ENCODE measurements at regions not wholly inside any gene's neighbourhood (a gene's known extent, or its start where the extent isn't known, plus 50 kb on each side); places are given as distances from the start of the nearest gene placed in this dataset.

DNA sequence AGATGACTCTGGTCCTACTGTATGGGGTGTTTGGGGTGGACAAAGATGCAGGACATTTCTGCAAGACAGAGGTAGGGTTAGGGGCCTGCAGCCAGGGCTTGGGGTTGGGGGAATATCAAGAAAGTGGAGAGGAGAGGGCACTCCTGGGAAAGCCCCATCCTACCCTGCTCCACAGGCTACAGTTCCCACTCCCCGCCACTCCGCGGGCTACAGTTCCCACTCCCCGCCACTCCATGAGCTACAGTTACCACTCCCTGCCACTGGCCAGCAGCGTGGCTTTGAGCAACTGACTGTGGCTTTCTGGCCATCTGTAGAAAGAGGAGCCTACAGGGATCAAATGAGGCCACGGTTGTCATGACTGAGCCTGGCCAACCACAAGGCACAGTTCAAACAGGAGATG is 93.8 kb upstream of the GRIK3 start:
- no peak for DNase-seq (ENCODE audit: extremely low read depth, low read depth)

DNA sequence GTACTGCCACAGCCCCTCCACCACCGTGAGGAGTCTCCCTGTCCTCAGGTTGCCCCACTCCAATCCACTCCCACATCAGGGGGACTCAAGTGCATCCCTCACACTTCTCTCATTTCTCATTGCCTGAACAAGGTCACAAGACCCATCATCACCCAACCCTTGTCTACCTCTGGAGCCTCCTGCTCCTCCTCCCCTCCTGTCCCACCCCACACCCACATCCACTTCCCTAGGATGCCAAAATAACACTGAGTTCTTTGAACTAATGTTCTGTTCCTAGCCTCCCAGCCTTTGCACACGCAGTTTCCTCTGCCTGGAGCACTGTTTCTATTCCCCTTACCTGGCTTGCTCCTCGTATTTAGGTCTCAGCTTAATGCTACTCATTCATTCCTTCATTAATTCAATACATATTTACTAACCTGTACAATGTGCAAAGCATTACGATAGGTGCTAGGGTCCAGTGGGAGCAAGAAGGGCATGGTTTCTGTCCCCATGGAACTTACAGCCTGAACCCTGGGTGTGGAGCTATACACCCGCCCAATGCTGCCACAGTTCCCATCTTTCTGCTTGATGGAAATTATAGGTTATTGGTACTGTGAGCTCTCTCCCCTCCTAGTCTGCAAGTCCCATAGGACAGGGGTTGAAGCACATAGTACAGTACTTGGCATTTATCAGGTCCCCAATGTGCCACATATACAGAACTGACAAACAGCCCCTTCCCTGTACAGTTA is 96.1 kb upstream of the GRIK3 start:
- no peak for DNase-seq (ENCODE audit: extremely low read depth, low read depth)
- TF ChIP-seq, protein P1, sequence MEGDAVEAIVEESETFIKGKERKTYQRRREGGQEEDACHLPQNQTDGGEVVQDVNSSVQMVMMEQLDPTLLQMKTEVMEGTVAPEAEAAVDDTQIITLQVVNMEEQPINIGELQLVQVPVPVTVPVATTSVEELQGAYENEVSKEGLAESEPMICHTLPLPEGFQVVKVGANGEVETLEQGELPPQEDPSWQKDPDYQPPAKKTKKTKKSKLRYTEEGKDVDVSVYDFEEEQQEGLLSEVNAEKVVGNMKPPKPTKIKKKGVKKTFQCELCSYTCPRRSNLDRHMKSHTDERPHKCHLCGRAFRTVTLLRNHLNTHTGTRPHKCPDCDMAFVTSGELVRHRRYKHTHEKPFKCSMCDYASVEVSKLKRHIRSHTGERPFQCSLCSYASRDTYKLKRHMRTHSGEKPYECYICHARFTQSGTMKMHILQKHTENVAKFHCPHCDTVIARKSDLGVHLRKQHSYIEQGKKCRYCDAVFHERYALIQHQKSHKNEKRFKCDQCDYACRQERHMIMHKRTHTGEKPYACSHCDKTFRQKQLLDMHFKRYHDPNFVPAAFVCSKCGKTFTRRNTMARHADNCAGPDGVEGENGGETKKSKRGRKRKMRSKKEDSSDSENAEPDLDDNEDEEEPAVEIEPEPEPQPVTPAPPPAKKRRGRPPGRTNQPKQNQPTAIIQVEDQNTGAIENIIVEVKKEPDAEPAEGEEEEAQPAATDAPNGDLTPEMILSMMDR (IDR thresholded peaks at IDR 0.05; ENCODE audit: low read depth, low read length): no peak

More for the DNA sequence above, 93.8 kb upstream of the GRIK3 start:
- TF ChIP-seq, protein P1 (IDR thresholded peaks at IDR 0.05; ENCODE audit: low read depth, low read length): no peak

DNA sequence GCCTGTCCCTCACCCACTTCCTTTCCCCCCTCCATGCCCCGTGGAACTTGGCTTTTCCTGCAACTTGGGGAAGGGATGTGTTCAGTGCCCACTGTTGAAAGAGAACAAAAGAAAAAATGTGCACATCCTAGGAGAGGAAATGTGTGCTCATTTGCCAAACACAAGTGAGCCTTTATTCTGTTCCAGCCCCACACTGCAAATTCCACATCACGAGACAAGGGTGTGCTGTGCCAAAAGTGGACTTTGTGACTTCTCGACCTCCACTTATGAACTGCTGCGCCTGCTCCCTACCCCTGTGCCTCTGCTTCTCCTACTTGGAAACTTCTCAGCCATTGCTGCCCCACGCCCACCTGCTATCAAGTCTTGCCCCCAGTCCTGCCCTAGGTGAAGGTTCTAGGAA is 97.0 kb upstream of the GRIK3 start:
- no peak for DNase-seq (ENCODE audit: extremely low read depth, low read depth)
- TF ChIP-seq, protein P1 (IDR thresholded peaks at IDR 0.05; ENCODE audit: low read depth, low read length): no peak

DNA sequence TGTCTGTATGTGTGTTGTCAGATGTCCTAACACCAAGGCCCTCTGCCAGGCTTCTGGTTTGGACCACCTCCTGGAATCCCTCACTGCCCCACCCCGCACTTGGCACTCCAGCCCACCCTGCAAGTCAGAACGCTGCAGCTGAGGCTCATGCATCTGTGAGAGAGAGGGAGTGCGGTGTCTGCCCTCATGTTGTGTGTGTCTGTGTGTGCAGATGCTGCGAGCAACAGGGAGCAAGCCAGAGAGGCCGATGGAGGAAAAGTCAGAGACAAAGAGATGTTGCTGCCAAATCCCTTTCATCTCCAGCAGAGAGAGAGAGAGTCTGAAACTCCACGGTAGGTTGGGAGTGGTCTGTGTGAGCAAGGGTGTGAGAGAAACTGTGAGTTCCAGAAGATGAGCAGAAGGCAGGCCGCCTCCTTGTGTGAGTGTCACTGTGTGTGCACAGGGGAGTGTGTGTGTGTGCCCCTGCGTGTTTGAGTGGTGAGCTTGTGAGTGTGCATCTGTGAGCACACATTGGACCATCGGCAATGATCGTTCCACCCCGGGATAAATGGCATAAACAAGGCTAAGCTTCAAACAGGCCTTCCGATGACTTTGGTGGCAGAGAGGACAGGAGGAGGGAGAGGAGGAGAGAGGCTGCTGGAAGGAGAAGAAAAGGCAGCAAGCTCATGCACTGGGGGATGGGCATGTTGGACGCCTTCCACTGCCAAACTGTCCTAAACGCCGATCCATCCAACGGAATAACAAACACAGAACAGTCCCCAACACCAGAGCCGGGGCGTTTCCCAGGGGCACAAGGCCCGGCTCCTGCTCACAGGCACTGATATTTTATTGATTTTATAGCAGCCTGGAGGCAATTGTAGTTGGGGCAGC is 99.2 kb upstream of the GRIK3 start:
- DNase-seq (ENCODE audit: extremely low read depth, low read depth): no peak
- TF ChIP-seq, protein P1 (IDR thresholded peaks at IDR 0.05; ENCODE audit: low read depth, low read length): no peak

GRCh38 chr1:37134599-37134998 is 100.3 kb upstream of the GRIK3 start:
- TF ChIP-seq, protein P1 (IDR thresholded peaks at IDR 0.05; ENCODE audit: low read depth, low read length): no peak
- DNase-seq (ENCODE audit: extremely low read depth, low read depth): no peak

- TF ChIP-seq, protein P1 (IDR thresholded peaks at IDR 0.05; ENCODE audit: low read depth, low read length): no peak
- no peak for DNase-seq (ENCODE audit: extremely low read depth, low read depth)
Observed at GRCh38 chr1:37135032-37135431, 100.7 kb upstream of the GRIK3 start.

DNA sequence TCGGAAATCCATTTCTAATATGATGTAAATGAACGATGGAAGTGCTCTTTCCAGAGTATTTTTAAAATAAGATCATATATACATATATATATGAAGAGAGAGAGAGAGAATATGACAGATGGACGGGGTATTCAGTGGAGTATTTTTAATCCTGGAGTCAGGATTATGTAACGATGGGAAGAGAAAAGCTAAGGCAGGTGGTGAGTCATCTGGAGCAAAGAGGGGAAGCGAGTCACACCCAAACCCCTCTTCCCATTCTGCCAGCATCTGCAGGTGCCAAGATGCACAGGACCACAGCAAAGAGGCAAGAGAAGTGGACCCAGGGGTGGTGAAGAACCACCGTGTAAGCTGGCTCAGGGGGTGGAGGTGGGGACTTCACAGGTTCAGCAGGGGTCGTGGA is 102.7 kb upstream of the GRIK3 start:
- DNase-seq (ENCODE audit: extremely low read depth, low read depth): no peak
- TF ChIP-seq, protein P1 (IDR thresholded peaks at IDR 0.05; ENCODE audit: low read depth, low read length): no peak
